ENCODE measurements at regions not wholly inside any gene's neighbourhood (a gene's known extent, or its start where the extent isn't known, plus 50 kb on each side); places are given as distances from the start of the nearest gene placed in this dataset.

DNA sequence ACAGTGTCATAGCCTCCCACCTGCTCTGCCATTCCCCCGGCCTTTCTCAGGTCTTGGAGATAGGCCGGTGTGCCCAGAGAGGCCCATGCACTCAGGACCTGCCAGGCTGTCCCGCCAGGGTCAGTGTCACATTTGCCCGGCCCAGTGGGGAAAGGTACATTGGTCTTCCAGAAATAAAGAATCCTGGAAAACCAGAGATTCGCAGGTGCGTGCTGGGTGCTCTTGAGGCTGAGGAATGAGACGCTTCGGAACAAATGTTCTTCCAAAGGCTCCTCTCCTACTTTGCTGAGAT is 205.8 kb upstream of the RTL1 start:
- no peak for DNase-seq (ENCODE audit: low spot score)

DNA sequence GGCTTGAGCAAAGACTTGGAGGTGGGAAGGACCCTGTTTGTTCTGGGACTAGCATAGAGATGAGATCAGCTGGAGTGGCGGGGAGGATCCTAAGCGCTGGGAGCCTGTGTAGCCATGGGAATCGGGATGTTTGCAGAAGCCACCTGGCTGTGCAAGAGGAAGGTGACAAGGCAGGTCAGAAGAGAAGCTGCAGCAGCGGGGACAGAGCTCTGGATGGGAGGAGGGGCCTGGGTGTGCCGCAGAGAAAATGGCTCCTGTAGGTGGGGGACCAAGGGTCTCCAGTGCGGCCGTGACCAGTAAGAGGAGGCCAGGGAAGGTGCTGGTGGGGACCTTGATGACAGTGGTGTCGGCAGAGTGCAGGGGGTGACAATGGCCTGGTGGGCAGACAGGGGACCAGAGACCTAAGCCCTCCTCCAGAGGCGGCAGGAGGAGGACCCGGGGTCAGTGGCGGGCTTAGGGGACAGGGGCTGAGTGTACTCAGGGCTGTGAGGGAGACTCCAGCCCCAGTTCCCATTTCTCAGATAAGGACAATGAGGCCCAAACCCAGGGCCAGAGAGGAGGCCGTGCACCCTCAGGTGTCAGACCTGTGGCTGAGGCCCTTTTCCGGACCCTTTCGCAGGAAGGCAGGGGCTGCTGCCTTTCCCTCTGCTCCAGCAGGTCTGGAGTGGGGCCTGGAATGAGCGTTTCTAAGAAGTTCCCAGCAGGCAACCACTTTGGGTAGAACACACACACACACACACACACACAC is 206.6 kb upstream of the RTL1 start:
- no peak for DNase-seq (ENCODE audit: low spot score)

DNA sequence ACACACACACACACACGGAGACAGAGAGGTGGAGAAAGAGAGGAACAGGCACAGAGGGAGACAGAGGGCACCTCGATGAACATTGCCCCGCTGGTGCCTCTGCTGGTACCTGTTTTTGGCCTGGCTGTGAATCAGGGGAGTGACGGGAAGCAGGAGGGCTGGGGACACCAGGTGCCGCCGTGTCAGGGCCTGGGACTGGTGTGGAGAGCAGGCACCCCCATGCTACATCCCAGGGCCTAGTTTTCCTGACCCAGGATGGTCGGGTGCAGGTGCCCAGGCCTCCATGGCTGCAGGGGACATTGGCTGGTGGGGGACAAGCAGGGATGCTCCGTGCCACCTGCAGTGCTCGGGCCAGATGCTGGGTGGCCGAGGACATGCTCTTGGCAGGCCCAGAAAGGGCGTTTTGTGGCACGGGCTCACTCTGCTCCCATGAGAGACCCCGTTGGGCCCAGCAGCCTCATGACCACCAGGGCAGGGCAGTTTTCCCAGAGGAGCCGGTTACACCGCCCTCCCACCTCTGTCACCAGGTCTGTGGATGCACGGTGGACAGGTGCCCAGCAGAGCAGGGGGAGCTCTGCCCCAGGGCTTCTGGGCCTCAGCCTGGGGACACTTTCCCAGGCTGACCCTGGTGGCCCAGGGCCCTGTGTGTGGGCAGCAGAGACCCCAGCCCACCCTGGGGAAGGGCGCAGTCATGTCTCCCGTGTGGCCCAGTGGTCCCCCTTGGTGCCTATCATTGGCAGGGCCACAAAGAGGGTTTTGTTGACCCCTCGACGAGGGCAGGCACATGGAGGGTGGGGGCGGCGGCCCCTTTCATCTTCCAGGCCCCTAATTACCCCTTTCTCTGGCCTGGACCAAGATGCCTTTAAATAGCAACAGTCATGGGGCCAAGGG is 207.5 kb upstream of the RTL1 start:
- no peak for DNase-seq (ENCODE audit: low spot score)

DNA sequence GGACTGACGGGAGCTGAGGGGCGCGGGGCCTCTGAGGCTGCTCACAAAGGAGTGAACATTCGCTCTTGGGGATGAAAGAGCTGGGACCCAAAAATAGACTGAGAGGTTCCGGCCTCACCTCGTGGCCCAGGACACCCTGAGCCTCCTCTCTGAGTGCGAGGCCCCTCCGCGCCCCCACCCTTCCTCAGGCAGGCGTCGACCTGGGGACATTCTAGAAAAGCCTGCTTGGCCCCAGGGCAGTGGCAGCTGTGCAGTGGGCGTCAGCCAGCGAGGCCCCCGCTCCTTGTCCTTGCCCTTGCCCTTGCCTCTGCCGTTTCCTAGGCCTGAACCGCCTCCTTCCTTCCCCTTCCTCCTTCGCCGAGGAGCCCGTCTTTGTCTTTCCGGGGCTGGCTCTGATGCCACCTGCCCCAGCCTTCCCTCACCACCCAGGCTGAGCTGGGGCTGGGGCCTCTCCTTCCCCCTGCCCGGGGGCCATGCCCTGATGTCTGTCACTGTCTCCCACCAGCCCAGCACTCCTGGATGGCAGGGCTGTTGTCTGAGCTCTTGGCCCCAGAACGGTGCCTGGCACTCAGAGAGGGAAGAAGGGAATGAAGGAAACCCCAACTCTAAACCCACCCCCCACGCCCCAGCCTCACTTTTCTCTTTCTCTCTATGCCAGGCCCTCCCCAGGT is 208.2 kb upstream of the RTL1 start:
- no peak for DNase-seq (ENCODE audit: low spot score)

DNA sequence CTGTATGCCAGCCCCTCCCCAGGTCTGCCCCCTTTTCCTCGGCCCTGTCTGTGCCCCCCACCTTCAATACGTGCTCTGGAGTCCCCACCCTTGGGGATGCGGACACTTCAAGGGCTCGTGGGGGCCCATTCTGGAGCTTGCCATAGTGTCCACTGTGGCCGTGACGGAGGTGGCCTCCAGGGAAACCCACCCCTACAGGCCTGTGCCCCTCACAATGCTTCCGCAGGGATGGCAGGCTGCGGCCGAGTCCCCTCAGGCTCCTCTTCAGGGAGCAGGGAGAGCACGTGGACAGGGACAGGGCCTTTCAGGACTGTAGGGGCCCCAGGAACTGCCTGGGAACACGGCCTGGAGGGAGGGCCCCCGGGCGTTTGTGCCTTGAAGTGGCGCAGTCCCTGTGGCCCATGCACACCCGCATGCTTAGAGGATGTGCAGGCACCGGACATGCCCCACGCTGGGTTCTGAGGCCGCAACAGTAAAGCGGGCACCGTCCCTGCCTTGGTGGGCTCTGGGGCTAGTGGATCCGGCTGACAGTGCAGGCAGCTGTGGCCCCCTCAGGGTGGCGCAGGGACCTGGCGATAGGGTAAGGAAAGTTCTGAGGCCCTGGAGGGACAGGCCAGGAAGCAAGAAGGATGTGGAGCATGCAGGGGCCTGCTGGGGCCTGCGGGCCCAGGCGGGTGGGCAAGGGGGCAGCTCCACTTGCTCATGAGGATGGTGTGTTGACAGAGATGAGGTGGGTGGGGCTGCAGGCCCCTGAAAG is 209.0 kb upstream of the RTL1 start:
- DNase-seq (ENCODE audit: low spot score), result no peak

DNA sequence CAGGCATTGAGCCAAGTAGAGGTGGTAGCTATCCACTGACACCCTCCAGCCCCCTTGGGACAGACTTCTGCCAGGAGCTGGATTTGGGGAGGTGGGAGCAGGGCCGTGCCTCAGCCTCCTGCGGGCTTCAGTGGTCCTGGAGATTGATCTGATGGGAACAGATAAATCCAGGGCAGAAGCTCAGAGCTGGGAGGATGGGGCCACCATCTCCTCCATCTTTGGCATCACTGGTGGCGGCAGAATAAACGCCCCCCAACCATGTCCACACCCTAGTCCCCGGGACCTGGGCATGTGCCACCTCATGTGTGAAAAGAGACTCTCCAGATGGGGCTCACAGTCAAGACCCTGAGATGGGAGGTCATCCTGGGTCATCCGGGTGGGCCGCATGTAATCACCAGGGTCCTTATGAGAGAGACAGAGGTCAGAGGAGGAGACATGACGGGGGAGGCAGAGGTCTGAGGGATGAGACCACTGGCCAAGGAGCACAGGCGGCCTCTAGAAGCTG is 209.6 kb upstream of the RTL1 start:
- DNase-seq (ENCODE audit: low spot score), result no peak

DNA sequence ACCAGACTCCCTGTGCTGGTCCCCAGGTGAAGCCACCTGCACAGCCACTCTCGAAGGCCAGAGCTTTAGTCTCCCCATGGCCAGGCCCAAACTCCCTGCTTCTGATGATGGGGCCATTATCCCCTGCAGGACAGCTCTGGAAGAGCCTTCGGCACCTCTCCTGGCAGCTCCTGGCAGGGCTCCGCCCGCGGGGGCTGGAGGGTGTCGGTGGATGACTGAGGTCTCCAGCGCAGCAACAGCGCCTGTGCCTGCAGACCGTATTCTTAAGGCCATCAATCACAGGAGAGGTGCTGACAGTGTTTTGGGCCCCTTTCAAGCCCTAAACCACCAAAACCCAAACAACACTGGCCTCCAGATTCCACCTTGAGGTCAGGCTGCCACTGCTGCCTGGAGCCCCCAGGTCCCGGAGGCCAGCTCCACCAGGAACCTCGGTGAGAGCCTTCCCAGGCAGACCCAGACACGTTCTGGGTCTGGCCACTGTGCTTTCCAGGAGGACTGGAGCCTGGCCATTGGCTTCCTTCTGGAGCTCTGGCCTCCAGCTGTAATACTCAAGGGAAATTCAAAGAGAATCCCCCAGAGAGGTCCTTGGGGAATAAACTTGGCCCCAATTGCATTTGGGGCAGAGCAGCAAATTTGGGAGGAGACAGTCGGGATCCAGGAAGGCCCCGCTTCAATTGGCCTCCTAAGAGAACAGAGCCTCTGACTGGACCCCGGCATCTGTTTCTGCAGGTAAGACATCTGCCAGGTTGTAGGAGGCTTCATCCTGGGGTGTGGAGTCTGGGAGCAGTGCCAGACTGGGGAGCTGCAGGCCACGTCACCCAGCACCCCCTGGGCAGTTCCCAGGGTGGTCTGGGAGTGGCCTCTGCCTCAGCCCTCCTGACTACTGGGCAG is 210.6 kb upstream of the RTL1 start:
- DNase-seq (ENCODE audit: low spot score), result no peak

DNA sequence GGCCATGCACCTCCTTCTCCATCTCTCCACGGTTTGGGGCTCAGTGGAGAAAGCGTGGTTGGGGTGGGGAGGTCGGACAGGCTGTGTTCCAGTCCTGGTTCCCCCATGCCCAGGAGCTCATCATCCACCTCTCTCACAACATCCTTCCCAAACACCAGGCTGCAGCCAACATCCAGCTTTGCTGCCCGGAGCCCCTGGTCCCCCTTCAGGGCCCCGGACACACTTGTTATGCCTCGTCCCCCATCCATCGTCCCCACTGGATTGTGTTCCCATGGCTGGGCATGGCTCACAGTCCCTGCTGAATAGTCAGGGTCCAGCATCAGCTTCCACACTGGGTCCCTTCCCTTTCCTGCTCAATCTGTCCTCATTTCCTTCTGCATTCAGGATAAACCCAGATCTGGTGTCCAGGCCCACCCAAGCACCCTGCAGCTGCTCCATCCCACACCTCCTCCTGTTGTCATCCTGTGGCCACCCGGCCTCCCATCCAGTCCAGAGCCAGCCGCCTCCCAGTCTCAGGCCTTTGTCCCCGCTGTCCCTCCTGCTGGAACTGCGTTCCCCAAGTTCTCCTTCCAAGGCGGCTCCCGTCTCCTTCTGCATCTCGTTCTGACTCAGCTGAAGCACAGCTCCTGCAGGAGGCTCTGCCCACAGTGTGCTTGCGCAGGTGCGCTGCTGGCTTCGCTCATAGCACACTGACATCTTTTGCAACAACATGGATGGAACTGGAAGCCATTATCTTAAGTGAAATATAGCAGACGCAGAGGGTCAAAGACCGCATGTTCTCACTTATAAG is 211.4 kb upstream of the RTL1 start:
- no peak for DNase-seq (ENCODE audit: low spot score)

DNA sequence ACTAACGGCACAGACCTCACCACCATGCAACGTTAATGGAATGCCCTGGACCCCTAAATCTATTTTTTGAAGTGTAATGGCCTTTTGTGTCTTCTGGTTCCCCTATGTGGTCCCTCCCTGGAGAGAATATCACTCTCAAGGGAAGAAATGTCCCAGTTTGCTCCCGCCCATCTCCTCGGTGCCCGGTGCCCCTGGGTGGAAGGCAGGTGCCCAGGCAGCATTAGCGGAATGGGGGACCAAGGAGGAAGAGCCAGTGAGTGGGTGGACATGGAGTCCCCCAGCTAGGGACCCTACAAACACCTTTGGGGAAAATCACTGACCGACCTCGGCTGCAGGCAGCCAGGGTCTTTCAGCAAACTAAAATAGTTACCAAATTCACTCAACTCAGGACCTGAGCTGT is 212.1 kb upstream of the RTL1 start:
- no peak for DNase-seq (ENCODE audit: low spot score)

DNA sequence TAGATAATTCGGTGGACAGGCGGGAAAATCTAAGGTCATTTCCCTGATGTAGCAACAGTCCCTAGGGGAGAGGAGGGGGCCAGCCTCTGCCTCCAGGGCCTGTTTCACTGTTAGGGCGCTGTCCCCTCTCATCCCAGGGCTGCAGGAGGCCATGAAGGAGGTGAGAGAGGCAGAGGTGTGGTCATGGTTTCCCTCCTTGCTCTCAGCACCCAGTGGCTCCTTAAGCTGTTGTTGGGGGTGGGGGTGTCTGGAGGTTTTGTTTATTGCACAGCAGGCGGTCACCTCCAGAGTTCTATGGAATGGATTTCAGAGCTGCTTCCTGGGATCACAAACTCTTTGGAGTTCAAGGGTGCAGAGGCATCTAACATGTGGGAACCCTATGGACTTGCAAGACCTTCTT is 212.5 kb upstream of the RTL1 start:
- no peak for DNase-seq (ENCODE audit: low spot score)

DNA sequence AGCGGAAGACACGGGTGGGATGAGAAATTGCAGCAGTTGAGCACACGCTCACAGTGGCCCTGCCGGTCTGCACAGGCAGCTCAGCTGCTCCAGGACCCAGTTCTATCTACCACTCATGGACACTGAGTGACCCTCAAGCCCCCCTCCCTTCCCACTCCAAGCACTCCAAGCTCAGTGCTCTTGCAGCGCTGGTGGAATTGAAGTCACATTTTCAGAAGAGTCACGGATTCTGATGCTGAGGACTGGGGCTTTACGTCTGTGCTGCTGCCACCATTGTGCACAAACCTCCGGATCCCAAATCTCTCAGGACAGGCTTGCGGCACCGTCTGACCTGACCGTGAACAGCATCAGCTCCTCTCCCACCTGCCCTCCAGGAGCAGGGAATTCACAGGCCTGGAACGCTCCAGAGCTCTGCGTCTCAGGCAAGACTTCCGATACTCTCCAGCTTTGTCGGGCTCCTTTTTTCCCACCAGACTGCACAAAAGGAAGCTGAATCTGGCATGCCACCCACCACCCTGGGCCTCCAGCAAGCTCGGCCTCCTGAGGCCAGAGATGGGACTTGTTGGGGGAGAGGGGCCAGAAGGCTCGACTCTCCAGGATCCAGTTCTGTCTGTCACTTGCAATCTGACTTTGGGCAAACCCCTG is 213.1 kb upstream of the RTL1 start:
- no peak for DNase-seq (ENCODE audit: low spot score)

DNA sequence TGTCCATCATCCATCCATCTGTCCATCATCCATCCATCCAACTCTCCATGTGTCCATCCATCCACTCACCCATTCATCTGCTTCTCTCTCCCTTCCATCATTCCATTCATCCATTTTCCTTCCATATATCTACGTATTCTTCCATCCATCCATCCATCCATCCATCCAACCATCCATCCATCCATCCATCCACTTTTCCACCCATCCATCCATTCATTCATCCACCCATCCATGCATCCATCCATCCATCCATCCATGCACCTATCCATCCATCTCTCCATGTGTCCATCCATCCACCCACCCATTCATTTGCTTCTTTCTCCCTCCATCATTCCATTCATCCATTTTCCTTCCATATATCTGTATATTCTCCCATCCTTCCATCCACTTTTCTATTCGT is 214.0 kb upstream of the RTL1 start:
- no peak for DNase-seq (ENCODE audit: low spot score)

DNA sequence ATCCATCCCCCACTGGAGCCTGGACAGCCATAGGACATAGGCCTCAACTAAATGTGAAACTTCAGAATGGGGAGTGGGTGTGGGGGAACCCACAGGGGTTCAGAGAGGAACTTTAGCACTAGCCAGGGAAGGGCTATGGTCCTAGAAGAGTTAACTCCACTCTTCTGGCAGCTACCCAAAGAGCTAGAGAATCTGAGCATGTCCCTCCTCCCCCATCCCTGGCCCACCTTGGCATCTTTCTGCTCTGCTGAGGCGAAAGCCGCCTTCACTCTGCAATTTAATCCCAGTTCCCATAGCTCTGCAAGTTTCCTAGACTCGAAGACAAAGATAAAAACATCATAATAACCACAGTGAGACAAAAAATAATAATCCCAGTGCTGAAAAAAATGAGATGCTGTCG is 214.7 kb upstream of the RTL1 start:
- no peak for DNase-seq (ENCODE audit: low spot score)

DNA sequence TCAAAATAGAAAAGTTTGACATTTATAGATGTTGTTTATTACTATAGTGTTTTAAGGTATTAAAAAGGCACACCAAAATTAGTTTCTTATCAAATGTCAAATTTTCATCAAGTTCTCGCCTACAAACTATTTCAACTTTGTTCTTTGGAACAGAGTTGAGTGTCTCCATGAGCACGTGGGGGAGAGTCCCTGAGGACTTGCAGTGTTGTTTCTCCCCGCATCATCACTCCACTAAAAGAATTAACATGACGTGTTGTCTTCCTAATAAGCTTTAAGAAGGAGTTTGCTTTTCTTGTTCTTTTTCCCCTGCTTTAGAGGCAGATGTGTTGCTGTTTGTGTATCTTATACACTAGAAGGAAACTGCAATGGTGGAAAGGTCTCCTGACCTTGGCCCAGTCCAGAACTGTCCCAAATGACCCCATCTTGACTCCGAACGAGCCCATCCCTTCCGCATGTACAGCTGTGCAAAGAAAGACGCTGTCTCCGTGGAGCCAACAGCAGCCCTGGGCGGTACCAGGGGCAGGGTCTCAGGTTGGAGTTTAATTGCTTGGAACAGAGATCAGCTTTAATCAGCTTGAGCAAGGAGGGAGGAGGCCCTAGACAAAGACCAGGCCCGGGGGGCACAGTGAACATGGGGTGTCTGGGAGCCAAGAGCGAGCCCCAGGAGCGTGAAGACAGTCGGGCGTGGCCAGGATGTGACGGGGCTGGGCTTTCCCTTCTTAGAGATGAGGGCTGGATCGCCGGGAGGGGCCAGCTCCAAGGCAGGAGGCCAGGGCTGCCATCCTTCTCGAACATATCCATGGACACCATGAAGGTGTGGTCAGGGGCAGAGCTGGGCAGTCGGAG is 215.4 kb upstream of the RTL1 start:
- no peak for DNase-seq (ENCODE audit: low spot score)

DNA sequence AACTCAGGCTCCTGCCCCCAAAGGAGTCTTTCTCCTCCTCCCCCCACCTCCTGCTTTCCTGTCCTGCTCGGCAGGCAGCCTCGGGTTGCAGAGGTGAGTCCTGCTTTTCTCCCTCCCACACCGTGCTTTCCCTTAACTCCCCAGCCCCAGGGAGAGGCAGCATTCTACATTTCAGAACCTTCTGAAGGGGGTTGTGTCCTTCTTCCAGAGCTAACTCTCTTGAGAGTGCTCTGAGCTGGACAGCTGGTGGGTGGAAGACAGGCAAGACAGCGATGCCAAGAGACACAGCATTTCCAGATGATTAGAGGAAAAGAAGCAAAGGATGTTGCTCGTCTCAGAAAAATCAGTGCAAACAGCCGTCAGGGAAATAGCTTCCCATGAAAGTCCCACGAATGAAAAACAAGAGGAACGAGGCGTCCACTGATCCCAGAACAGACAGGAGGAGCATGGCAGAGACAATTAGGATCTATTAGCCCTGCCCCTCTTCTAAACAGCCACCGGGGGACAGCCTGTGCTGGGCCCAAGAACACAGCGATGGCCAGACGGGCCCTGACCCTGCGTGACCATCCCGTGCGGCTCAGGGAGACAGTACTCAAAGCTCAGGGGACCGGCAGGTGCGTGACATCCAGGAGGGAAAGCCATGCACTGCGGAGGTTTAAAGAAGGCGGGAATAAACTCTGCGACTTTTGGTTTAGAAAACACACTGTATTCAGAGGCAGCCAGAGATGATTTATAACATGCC is 216.5 kb upstream of the RTL1 start:
- DNase-seq (ENCODE audit: low spot score), result no peak

DNA sequence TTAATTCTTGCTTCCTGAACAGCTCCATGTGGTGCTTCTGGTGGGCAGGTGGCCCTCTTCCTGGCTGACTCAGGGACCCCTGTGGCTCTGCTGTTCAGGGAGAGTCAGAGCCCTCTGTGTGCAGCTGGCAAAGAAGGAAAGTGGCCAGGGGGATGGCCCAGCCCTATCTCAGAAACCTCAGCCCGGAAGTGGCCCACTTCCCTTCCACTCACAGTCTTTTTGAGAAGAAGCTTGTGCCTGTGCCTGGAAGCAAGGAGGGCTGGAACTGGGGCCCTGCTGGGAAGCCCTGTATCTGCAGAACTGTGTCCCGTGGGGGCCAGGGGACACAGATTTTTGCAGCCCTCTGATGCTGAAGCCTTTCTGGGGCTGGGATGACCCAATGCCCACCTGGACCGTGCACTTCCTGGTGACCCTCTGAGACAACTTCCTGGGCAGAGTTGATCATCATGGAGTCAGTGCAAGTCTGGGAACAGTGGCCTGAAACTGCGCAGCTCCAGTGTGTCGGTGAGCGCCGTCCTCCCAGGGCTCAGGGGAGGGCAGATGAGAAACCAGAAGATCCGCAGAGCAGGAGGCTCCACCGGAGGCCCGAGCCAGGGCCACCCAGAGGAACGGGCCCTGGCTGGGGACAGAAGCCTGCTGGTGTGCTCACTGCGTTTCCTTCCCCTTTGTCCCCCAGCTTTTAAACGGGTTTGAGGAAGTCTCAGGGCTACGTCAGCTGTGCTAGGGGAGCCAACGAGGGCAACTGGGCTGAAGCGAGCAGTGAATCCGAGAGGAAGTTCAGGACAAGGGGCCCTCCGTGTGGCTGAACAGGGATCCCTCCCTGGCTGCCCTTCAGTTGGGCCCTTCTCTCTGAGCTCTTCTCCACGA is 217.4 kb upstream of the RTL1 start:
- no peak for DNase-seq (ENCODE audit: low spot score)

DNA sequence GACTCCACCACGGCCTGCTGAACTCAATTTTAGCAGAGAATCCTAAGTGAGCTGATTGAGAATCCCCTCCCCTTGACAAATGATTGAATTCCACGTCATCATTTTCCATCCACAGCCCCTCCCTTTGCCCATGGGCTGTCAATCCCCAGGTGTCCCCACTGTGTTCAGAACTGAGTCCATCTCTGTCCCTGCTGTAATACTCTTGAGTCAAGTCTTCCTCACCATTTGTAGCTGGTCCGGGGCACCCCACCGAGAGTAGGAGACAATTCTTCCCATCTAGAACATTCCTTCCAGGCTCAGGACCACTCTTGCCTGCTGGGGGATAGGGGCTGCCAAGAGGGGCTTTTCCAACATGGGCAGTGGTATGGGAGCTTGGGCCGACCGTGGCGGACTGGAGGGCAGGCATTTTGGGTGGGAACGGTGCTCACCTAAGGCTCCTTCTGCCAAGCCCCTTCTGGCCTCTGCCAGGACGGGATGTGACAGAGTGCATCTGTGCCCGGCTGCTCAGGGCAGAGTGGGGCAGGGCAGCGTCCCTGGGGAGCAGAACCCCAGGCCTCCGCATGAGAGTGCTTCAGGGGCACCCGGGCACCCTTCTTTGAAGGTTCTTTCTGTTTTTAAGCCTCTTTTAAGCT is 218.1 kb upstream of the RTL1 start:
- no peak for DNase-seq (ENCODE audit: low spot score)

Data from SW480 (cell line).